Nephron (organoid): ENCODE measurements at regions not wholly inside any gene's neighbourhood (a gene's known extent, or its start where the extent isn't known, plus 50 kb on each side); places are given as distances from the start of the nearest gene placed in this dataset.

Experiments used
- H3K27ac Mint-ChIP-seq, 3 experiments: 2 replicates each; pipeline ENCODE4 v1.8.0; 2020; ENCODE audit warnings: mixed read lengths in 3 of 3, mild to moderate bottlenecking in 2 of 3, moderate library complexity in 1 of 3
- H3K27me3 Mint-ChIP-seq: 2 replicates; pipeline ENCODE4 v1.8.0; 2021; ENCODE audit warnings: low read depth, mild to moderate bottlenecking, moderate library complexity, mixed read lengths
- H3K36me3 Mint-ChIP-seq: 2 replicates; pipeline ENCODE4 v1.8.0; 2020; ENCODE audit warnings: low read depth, mixed read lengths
- H3K4me1 Mint-ChIP-seq: 2 replicates; pipeline ENCODE4 v1.8.0; 2020; ENCODE audit warnings: mixed read lengths
- H3K4me3 Mint-ChIP-seq, 3 experiments: 2 replicates each; pipeline ENCODE4 v1.8.0; 2020; ENCODE audit warnings: mild to moderate bottlenecking in 3 of 3, mixed read lengths in 3 of 3, moderate library complexity in 2 of 3
- H3K9me3 Mint-ChIP-seq: 2 replicates; pipeline ENCODE4 v1.8.0; 2020; ENCODE audit warnings: mixed read lengths
- TF ChIP-seq, protein P1 (sequence below), 3 experiments: fragments of 200-600 bp; sonication (generic); IDR thresholded peaks; one replicate each; pipeline ENCODE4 v1.5.0; 2021; ENCODE audit warnings: antibody characterized with exemption in 3 of 3; ENCODE audit not compliant: unreplicated experiment in 3 of 3

DNA sequence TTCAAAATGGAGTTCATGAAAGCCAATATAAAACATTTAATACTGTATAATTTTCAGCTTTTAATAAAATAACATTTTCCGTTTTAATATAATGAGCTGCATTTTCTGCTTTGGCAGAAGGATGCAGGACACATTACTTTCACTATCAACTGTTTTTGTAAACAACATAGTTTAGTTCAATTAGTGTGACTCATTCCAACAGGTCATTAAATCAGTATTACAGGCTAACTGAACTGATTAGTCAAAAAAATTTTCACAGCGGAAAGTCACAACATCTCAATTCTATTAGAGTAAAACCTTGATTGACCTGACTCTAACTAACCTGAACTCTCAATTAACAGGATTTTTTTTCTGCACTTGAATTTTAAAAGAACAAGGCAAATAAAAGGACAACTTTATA is 151.2 kb upstream of the AMOT start:
- Mint-ChIP-seq H3K27ac (no peak overlapping the region), H3K9me3 (no peaks in the 10 kb centered on the region)

DNA sequence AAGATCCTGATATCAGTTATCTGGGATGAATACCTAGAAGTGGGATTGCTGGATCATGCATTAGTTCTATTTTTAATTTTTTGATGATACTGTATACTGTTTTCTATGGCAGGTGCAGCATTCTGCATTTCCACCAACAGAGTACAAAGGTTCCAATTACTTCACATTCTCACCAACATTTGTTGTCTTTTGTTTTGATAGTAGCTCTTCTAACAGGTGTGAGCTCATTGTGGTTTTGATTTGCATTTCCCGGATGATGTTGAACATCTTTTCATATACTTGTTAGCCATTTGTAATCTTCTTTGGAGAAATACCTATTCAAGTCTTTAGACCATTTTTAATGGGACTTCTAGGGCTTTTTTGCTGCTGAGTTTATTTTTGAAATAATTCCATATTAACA is 139.2 kb upstream of the AMOT start:
- TF ChIP-seq, protein P1, sequence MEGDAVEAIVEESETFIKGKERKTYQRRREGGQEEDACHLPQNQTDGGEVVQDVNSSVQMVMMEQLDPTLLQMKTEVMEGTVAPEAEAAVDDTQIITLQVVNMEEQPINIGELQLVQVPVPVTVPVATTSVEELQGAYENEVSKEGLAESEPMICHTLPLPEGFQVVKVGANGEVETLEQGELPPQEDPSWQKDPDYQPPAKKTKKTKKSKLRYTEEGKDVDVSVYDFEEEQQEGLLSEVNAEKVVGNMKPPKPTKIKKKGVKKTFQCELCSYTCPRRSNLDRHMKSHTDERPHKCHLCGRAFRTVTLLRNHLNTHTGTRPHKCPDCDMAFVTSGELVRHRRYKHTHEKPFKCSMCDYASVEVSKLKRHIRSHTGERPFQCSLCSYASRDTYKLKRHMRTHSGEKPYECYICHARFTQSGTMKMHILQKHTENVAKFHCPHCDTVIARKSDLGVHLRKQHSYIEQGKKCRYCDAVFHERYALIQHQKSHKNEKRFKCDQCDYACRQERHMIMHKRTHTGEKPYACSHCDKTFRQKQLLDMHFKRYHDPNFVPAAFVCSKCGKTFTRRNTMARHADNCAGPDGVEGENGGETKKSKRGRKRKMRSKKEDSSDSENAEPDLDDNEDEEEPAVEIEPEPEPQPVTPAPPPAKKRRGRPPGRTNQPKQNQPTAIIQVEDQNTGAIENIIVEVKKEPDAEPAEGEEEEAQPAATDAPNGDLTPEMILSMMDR (IDR thresholded peaks at IDR 0.05; ENCODE audit: unreplicated experiment in 3 of 3) = no peak
- H3K27me3 Mint-ChIP-seq = no peaks in the 10 kb centered on the region

More for the DNA sequence above, 151.2 kb upstream of the AMOT start:
- TF ChIP-seq, protein P1 (IDR thresholded peaks at IDR 0.05; ENCODE audit: unreplicated experiment in 3 of 3) = no peak
- H3K4me3 Mint-ChIP-seq = no peak overlapping the region
- no peaks in the 10 kb centered on the region for H3K36me3 Mint-ChIP-seq
- no peaks in the 10 kb centered on the region for H3K4me1 Mint-ChIP-seq
- H3K27me3 Mint-ChIP-seq = no peaks in the 10 kb centered on the region

GRCh38 chrX:112968351-112969133 is 127.9 kb upstream of the AMOT start:
- TF ChIP-seq, protein P1 (IDR thresholded peaks at IDR 0.05; ENCODE audit: unreplicated experiment in 3 of 3) = no peak
- Mint-ChIP-seq H3K27me3 (no peaks in the 10 kb centered on the region), H3K9me3 (no peaks in the 10 kb centered on the region), H3K4me3 (no peak overlapping the region), H3K36me3 (no peaks in the 10 kb centered on the region), H3K27ac (peak overlapping the region in 2 of 3 experiments; percentile 17 to 21), H3K4me1 (peaks cover 13% of the 10 kb centered on the region)

More for the DNA sequence above, 139.2 kb upstream of the AMOT start:
- Mint-ChIP-seq H3K36me3 (no peaks in the 10 kb centered on the region), H3K9me3 (peaks cover 21% of the 10 kb centered on the region), H3K4me1 (peaks cover 10% of the 10 kb centered on the region), H3K27ac (no peak overlapping the region), H3K4me3 (no peak overlapping the region)

- no peaks in the 10 kb centered on the region for H3K36me3 Mint-ChIP-seq
- H3K4me3 Mint-ChIP-seq = no peak overlapping the region
- H3K9me3 Mint-ChIP-seq = no peaks in the 10 kb centered on the region
- H3K27me3 Mint-ChIP-seq = no peaks in the 10 kb centered on the region
- peaks cover 13% of the 10 kb centered on the region for H3K4me1 Mint-ChIP-seq
- TF ChIP-seq, protein P1 (IDR thresholded peaks at IDR 0.05; ENCODE audit: unreplicated experiment in 3 of 3) = no peak
- no peak overlapping the region for H3K27ac Mint-ChIP-seq
Measured at GRCh38 chrX:112967903-112968302, 127.3 kb upstream of the AMOT start.

DNA sequence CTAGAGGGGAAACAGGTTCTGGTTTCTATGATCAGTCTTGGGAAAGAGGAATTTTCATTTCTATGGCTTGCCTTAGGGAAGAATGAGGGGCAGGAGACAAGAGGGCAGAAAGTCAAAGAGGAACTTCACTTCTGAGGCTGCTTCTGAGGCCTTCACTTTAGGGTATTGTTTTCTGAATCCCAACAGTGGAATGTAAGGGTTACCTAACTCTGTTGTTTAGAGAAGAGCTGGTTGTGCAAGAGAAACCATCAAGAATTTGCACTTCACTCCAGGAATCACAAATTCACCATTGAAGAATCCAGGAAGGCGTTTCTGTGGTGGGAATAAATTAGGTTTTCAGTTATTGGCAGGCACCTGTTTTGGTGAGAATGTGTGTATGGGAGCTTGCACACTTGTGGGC is 126.7 kb upstream of the AMOT start:
- TF ChIP-seq, protein P1 (IDR thresholded peaks at IDR 0.05; ENCODE audit: unreplicated experiment in 3 of 3) = no peak
- Mint-ChIP-seq H3K4me3 (no peak overlapping the region), H3K27me3 (no peaks in the 10 kb centered on the region), H3K4me1 (peaks cover 13% of the 10 kb centered on the region), H3K27ac (peak overlapping the region in 1 of 3 experiments; percentile 72), H3K9me3 (no peaks in the 10 kb centered on the region), H3K36me3 (no peaks in the 10 kb centered on the region)

- Mint-ChIP-seq H3K27ac (peak overlapping the region; percentile 0 to 56 (median 41)), H3K4me1 (peaks cover 10% of the 10 kb centered on the region), H3K36me3 (no peaks in the 10 kb centered on the region), H3K9me3 (no peaks in the 10 kb centered on the region), H3K4me3 (no peak overlapping the region), H3K27me3 (no peaks in the 10 kb centered on the region)
- TF ChIP-seq, protein P1 (IDR thresholded peaks at IDR 0.05; ENCODE audit: unreplicated experiment in 3 of 3) = no peak
Measured at GRCh38 chrX:112961981-112962380, 121.3 kb upstream of the AMOT start.
